Astrocyte (in vitro differentiated cells and primary cell): ENCODE measurements at regions not wholly inside any gene's neighbourhood (a gene's known extent, or its start where the extent isn't known, plus 50 kb on each side); places are given as distances from the start of the nearest gene placed in this dataset.

Experiments
- DNase-seq: peaks from one replicate; pipeline ENCODE4 v3.0.0-alpha.2; 2010; ENCODE audit warnings: low read depth
- FAIRE-seq: peaks from 2 replicates; lab custom pipeline; 2011; peaks lifted over from hg19 to GRCh38; lab: Jason Lieb, UNC
- H2AFZ ChIP-seq: 2 replicates; pipeline ENCODE4 v1.6.0; 2012; ENCODE audit warnings: low read depth, low read length, inconsistent platforms
- H3K27ac ChIP-seq: 2 replicates; pipeline ENCODE4 v1.5.1; 2011; ENCODE audit warnings: low read depth, low read length, inconsistent platforms
- H3K27me3 ChIP-seq: 2 replicates; pipeline ENCODE4 v1.6.0; 2011; ENCODE audit warnings: low read length, inconsistent platforms; ENCODE audit not compliant: insufficient read depth
- H3K36me3 ChIP-seq: 2 replicates; pipeline ENCODE4 v1.5.1; 2011; ENCODE audit warnings: low read length, inconsistent platforms; ENCODE audit not compliant: insufficient read depth
- H3K4me1 ChIP-seq: 2 replicates; pipeline ENCODE4 v1.5.1; 2011; ENCODE audit warnings: low read length, inconsistent platforms; ENCODE audit not compliant: insufficient read depth
- H3K4me2 ChIP-seq: 2 replicates; pipeline ENCODE4 v1.6.0; 2012; ENCODE audit warnings: low read length, inconsistent platforms
- H3K4me3 ChIP-seq: 2 replicates; pipeline ENCODE4 v1.5.1; 2011; ENCODE audit warnings: low read depth, mild to moderate bottlenecking, low read length, inconsistent platforms; ENCODE audit not compliant: insufficient read depth
- H3K79me2 ChIP-seq: 2 replicates; pipeline ENCODE4 v1.6.0; 2012; ENCODE audit warnings: mild to moderate bottlenecking, low read length, inconsistent platforms; ENCODE audit not compliant: insufficient read depth
- H3K9ac ChIP-seq: 2 replicates; pipeline ENCODE4 v1.6.0; 2012; ENCODE audit warnings: mild to moderate bottlenecking, low read length, inconsistent platforms
- H3K9me3 ChIP-seq: 2 replicates; pipeline ENCODE4 v1.5.1; 2012; ENCODE audit warnings: low read depth, mild to moderate bottlenecking, low read length, inconsistent platforms; ENCODE audit not compliant: insufficient read depth
- H4K20me1 ChIP-seq: 2 replicates; pipeline ENCODE4 v1.6.0; 2012; ENCODE audit warnings: low read length, inconsistent platforms; ENCODE audit not compliant: insufficient read depth
- H3K27ac Mint-ChIP-seq: one replicate; pipeline ENCODE4 v1.8.0; 2021; ENCODE audit warnings: mild to moderate bottlenecking, mixed read lengths; ENCODE audit not compliant: unreplicated experiment
- H3K27me3 Mint-ChIP-seq: one replicate; pipeline ENCODE4 v1.8.0; 2021; ENCODE audit warnings: low read depth, mixed read lengths; ENCODE audit not compliant: unreplicated experiment
- H3K36me3 Mint-ChIP-seq: one replicate; pipeline ENCODE4 v1.8.0; 2021; ENCODE audit warnings: low read depth, mixed read lengths; ENCODE audit not compliant: unreplicated experiment
- H3K4me1 Mint-ChIP-seq: one replicate; pipeline ENCODE4 v1.8.0; 2021; ENCODE audit warnings: low read depth, mixed read lengths; ENCODE audit not compliant: unreplicated experiment
- H3K4me3 Mint-ChIP-seq: one replicate; pipeline ENCODE4 v1.8.0; 2021; ENCODE audit warnings: mild to moderate bottlenecking, moderate library complexity, mixed read lengths; ENCODE audit not compliant: unreplicated experiment
- H3K9me3 Mint-ChIP-seq: one replicate; pipeline ENCODE4 v1.8.0; 2021; ENCODE audit warnings: mild to moderate bottlenecking, mixed read lengths; ENCODE audit not compliant: unreplicated experiment
- CTCF ChIP-seq: IDR thresholded peaks from 2 replicates; pipeline ENCODE4 v1.5.1; 2011; ENCODE audit warnings: low read depth, mild to moderate bottlenecking, inconsistent platforms, low read length, moderate library complexity; ENCODE audit not compliant: insufficient read depth
- EZH2 ChIP-seq: IDR thresholded peaks from 2 replicates; pipeline ENCODE4 v1.6.1; 2012; ENCODE audit warnings: mild to moderate bottlenecking, low read length, inconsistent platforms; ENCODE audit not compliant: insufficient read depth

GRCh38 chr20:16167423-16168130 lies 405.7 kb downstream of the KIF16B start:
- no peak overlapping the region for H3K4me3 Mint-ChIP-seq
- H3K36me3 ChIP-seq, result no peaks in the 10 kb centered on the region
- H2AFZ ChIP-seq, result no peak overlapping the region
- no peaks in the 10 kb centered on the region for H3K36me3 Mint-ChIP-seq
- no peak overlapping the region for H3K4me2 ChIP-seq
- no peak for DNase-seq
- H3K27ac ChIP-seq, result no peak overlapping the region
- H3K27me3 ChIP-seq, result no peaks in the 10 kb centered on the region
- peaks cover 3% of the 10 kb centered on the region for H3K9me3 Mint-ChIP-seq
- no peak for FAIRE-seq
- no peaks in the 10 kb centered on the region for H3K4me1 ChIP-seq
- no peaks in the 10 kb centered on the region for H3K4me1 Mint-ChIP-seq
- peaks cover 3% of the 10 kb centered on the region for H3K27me3 Mint-ChIP-seq
- peaks cover 7% of the 10 kb centered on the region for H3K9me3 ChIP-seq
- no peak overlapping the region for H3K9ac ChIP-seq
- no peaks in the 10 kb centered on the region for H4K20me1 ChIP-seq
- TF ChIP-seq EZH2 (no peak), CTCF (no peak)
- H3K79me2 ChIP-seq, result no peaks in the 10 kb centered on the region
- H3K27ac Mint-ChIP-seq, result no peak overlapping the region
- no peak overlapping the region for H3K4me3 ChIP-seq

- no peak overlapping the region for H3K4me3 Mint-ChIP-seq
- Histone ChIP-seq H3K4me1 (no peaks in the 10 kb centered on the region), H3K27ac (no peak overlapping the region), H3K36me3 (no peaks in the 10 kb centered on the region), H3K4me2 (no peak overlapping the region), H3K4me3 (no peak overlapping the region), H3K27me3 (no peaks in the 10 kb centered on the region), H3K79me2 (no peaks in the 10 kb centered on the region), H3K9me3 (peaks cover 7% of the 10 kb centered on the region), H3K9ac (no peak overlapping the region), H4K20me1 (no peaks in the 10 kb centered on the region), H2AFZ (no peak overlapping the region)
- H3K36me3 Mint-ChIP-seq, result no peaks in the 10 kb centered on the region
- no peak for FAIRE-seq
- no peaks in the 10 kb centered on the region for H3K4me1 Mint-ChIP-seq
- DNase-seq, result no peak
- H3K27ac Mint-ChIP-seq, result no peak overlapping the region
- H3K9me3 Mint-ChIP-seq, result peaks cover 3% of the 10 kb centered on the region
- TF ChIP-seq EZH2 (no peak), CTCF (no peak)
- peaks cover 2% of the 10 kb centered on the region for H3K27me3 Mint-ChIP-seq
Observed at GRCh38 chr20:16166737-16167136, 406.5 kb downstream of the KIF16B start.

GRCh38 chr20:16158976-16159286 lies 414.3 kb downstream of the KIF16B start:
- Mint-ChIP-seq H3K4me1 (no peaks in the 10 kb centered on the region), H3K27ac (no peak overlapping the region), H3K36me3 (no peaks in the 10 kb centered on the region), H3K4me3 (no peak overlapping the region), H3K9me3 (peaks cover 4% of the 10 kb centered on the region), H3K27me3 (peaks cover 1% of the 10 kb centered on the region)
- DNase-seq (no peak), FAIRE-seq (no peak)
- Histone ChIP-seq H3K4me1 (no peaks in the 10 kb centered on the region), H3K27ac (no peak overlapping the region), H3K9ac (no peak overlapping the region), H3K4me3 (no peak overlapping the region), H3K36me3 (no peaks in the 10 kb centered on the region), H3K79me2 (no peaks in the 10 kb centered on the region), H3K4me2 (no peak overlapping the region), H2AFZ (no peak overlapping the region), H4K20me1 (no peaks in the 10 kb centered on the region), H3K27me3 (no peaks in the 10 kb centered on the region), H3K9me3 (no peaks in the 10 kb centered on the region)
- TF ChIP-seq CTCF (no peak), EZH2 (no peak)
